ENCODE measurements at regions not wholly inside any gene's neighbourhood (a gene's known extent, or its start where the extent isn't known, plus 50 kb on each side); places are given as distances from the start of the nearest gene placed in this dataset.
"Not testable (repeated sequence)": the region's sequence is repeated elsewhere in the genome, so short reads cannot be mapped to it uniquely, and the experiment has no call there.

GRCh38 chr2:100741880-100742276 is 78.1 kb upstream of the NPAS2 start:
- DNase-seq (ENCODE audit: low read depth, low spot score) = no peak

DNA sequence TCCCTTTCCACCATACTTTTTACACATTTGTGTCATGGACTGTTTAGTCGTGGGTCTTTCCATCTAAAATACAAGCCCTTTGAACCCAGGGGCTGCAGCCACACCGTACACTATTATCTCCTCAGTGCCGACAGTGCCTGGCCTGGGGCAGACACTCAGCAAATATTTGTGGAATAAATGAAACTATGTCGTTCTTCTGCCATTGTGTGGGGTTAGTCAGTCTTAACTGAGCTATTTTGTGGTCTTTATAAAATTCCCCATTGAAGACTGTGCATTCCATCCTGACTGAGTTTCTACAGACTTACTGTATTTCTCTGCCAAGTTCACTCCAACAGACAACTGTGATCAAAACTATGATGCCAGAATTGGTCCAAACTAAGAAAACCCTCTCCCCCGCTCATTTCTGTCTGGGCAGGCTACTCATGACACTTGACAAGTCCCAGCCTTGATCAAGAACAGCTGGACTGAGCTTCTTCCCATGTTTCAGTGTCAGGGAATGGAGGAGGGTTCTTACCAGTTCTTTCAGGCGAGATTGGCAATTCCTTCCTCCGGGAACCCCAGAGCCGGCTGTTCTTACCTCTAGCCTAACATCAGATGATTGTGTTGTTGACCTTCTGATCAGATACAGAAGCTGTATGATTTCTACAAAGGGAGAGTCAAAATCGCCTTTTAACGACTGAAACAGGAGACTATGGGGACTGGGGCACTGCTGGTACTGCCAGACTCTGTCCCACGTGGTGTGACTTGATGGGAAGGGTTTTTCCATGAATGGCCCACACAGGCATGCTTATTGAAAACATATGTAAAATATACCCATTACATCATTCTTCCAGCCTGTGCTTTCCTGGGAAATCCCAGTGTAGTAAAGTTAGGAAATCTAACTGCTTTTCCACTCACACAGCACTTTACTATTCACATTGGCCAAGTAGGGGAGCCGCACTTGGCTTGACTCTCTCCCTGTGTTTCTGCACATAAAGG is 77.4 kb upstream of the NPAS2 start:
- DNase-seq (ENCODE audit: low read depth, low spot score) = peak; percentile 94

DNA sequence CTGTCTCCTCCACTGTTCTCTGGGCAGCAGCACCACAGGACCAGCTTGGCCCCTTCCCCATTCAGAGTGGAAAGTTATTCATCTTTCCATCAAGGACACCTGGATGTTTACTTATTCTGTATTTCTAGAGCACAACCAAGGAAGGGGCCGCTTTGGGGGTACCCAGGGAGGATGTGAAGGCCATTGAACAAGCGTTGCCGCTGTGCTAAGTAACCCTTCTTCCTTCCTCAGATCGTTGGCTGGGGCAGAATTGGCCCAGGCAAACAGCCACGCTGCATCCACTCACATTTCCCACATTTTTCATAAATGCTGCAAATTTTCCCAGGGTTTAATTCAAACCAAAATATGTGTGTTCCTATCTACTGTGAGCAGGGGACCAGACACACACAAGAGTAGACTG is 76.2 kb upstream of the NPAS2 start:
- no peak for DNase-seq (ENCODE audit: low read depth, low spot score)

DNA sequence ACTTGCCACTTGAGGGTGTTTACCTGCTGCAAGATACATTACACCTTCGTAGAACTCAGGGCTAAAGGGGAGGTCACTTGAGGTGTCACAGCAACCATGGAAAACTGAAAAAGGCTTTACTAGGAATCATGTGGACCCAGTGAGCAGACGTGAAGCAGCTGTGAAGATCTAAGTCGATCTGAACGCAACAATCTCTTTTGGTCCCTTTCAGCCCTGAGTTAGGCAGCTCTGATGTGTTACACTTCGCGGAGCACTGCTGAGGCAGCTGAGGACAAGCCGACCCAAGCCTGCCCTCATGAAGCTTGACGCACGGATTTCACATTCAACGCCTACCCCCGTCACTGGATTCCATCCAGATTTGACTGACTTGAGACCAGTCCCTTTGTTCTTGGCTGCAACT is 75.8 kb upstream of the NPAS2 start:
- no peak for DNase-seq (ENCODE audit: low read depth, low spot score)

GRCh38 chr2:100744589-100744988 is 75.3 kb upstream of the NPAS2 start:
- peak; percentile 68 for DNase-seq (ENCODE audit: low read depth, low spot score)

GRCh38 chr2:100745604-100746003 is 74.3 kb upstream of the NPAS2 start:
- DNase-seq (ENCODE audit: low read depth, low spot score) = no peak

DNA sequence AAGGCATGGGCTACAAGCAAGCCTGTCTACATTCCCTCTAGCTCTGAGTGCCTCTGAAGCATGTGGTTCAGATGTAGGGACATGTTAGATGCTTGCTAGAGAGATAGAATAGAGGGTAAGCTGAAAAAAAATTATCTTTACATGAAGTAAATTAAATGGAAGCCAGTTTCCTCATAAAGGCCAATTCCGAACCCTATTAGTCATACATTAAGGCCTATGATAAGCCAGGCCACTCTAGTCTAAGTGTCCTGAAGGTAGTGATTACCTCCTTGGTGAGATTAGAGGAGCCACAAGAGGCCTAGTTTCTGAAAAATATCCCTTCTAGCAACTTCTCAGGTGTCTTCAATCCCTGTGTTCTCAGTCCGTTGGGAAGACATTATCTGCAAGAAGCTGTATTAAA is 72.4 kb upstream of the NPAS2 start:
- no peak for DNase-seq (ENCODE audit: low read depth, low spot score)

DNA sequence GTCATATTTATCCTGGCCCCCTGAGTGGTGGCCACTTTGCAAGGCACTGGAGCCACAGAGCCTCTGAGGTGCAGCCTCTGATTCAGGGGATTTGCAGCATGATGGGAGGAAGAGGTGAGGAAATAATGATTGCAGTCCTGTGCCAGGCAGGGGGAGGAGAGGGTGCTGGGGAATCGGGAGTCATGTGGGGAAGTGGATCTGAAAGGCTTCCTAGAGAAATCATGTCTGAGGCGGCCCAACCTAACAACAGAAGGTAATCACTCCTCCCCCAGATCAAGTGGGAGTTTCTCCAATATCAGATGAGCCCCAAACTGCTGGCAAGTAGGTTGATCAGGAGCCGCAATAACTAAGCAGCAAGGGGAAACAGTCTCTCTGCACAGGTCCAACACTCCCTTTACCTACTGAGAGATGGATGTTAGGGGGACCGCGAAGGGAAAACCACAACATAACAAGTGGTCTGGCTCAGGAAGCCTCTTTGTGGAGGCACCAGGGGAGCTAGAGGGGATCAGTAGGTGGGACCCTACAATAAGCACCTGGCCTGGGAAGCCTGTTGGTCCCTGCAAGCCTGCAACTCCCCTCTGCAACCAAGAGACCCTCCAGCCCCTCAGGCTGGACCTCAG is 71.8 kb upstream of the NPAS2 start:
- DNase-seq (ENCODE audit: low read depth, low spot score) = no peak

- no peak for DNase-seq (ENCODE audit: low read depth, low spot score)
These were observed 71.3 kb upstream of the NPAS2 start for GRCh38 chr2:100748673-100749072.

GRCh38 chr2:100749771-100750542 is 70.0 kb upstream of the NPAS2 start:
- no peak for DNase-seq (ENCODE audit: low read depth, low spot score)

- not testable (repeated sequence) for DNase-seq (ENCODE audit: low read depth, low spot score)
These were observed 67.9 kb upstream of the NPAS2 start for GRCh38 chr2:100751871-100752625.

DNA sequence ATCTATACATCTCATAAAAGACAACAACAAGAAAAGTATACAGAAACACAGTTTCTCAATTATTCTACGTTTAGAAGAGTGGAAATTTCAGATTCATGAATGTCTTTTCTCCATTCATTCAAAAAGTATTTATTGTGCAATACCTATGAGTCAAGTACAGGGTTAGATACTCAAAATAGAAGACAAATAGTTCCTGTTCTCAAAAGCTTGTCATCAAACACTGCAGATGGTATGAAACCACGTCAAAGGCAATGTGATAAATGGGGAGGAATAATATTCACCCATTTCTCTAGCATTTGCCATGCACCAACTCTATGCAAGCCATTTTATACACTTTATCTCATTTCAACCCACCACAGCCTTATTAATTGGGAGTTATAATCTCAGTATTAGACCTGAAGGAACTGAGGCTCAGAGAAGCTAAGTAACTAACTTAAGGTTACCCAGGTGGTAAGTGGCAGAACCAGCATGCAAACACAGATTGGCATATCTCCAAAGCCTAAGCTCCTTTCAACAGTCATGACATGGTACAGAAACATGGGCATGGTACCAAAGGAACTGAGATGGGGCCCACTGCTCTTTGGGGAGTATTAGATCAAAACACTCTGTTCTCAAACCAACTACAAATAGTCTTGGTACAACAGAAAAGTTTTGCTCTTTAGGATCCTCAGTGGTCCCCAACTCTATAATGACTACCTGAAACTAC is 67.2 kb upstream of the NPAS2 start:
- DNase-seq (ENCODE audit: low read depth, low spot score) = peak; percentile 45

GRCh38 chr2:100753444-100753843 is 66.5 kb upstream of the NPAS2 start:
- DNase-seq (ENCODE audit: low read depth, low spot score) = no peak

GRCh38 chr2:100753881-100754280 is 66.1 kb upstream of the NPAS2 start:
- no peak for DNase-seq (ENCODE audit: low read depth, low spot score)

DNA sequence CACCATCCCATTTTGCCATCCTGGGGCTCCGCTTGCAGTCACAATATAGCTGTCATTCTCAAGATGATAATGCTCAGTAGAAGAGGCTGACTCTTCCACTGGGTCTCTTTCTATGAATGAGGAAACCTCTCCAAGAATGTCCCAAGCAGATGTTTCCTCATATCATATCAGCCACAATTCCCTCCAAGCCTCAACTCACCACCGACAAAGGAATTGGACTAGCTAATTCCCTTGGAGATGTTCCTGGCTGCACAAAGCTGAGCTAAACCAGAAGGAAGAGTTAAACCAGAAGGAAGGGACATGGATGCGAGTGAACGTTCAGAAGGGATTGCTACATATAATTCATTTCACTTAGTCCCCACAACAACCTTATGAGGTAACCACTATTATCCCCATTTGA is 65.0 kb upstream of the NPAS2 start:
- no peak for DNase-seq (ENCODE audit: low read depth, low spot score)

GRCh38 chr2:100755441-100755840 is 64.5 kb upstream of the NPAS2 start:
- peak; percentile 90 for DNase-seq (ENCODE audit: low read depth, low spot score)

DNA sequence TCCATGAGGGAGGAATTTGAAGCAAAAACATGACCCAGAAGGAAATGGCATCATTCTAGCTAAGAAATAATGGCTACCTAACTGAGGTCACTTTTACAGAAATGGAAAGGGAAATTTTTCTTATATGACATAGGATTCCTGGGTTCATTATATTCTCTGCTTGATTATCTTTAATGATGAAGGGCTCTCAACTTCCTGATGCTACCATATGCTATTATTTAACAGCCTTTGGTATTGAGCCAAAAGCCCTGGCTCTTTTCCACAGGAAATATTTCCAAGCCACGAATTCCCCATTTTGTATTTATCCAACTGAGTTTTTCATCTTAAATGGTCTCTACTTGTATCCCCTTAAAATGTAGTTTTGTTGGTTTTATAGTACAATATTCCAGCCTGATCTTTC is 63.2 kb upstream of the NPAS2 start:
- peak; percentile 33 for DNase-seq (ENCODE audit: low read depth, low spot score)

- DNase-seq (ENCODE audit: low read depth, low spot score) = peak; percentile 65
These were observed 62.1 kb upstream of the NPAS2 start for GRCh38 chr2:100757621-100758394.

DNA sequence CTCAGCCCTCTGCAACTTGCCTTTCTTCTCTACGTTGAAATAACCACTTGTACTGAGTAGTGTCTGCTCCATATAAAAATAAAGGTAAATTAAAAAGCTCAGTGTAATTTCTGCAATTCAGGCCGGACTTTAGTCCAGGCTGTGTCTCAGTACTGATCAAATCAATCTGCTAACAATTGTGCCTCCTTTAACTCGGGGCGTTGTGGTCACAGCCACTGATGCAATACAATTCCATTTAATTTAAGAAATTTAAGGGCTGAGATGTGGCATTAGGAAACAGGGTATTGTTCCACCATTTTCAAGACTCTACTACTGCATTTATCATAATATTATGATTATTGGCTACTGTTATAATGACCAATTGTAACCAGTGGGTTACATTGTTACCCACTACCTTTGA is 60.0 kb upstream of the NPAS2 start:
- no peak for DNase-seq (ENCODE audit: low read depth, low spot score)

DNA sequence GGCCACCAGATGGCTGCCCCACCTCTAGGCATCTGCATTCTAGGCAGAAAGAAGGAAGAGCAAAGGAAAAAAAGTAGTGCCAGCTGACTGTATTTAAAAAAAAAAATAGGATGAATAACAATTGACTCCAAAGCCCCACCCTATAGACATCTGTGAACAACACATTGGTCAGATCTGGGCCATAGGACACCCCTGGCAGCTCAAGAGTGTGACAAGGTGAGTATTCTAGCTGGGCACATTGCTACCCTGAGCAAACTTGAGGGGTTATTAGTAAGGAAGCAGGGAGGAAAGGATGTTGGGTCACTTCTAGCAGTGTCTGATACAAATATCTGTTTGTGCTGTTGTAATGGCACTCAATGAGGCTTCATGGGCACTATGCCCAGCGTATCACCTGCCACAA is 58.6 kb upstream of the NPAS2 start:
- DNase-seq (ENCODE audit: low read depth, low spot score) = no peak

All from astrocyte of the hippocampus (primary cell).